RWPE2 (cell line): ENCODE measurements at regions not wholly inside any gene's neighbourhood (a gene's known extent, or its start where the extent isn't known, plus 50 kb on each side); places are given as distances from the start of the nearest gene placed in this dataset.

Experiments
- ATAC-seq: fragments of 200-7000 bp; cut with Tn5 transposase; 3 replicates; pipeline ENCODE4 v1.9.1; 2021; ENCODE audit warnings: low read depth
- DNase-seq: peaks from one replicate; pipeline ENCODE4 v3.0.0-alpha.2; 2020; ENCODE audit warnings: low spot score
- H3K27ac ChIP-seq: fragments of 450-650 bp; 2 replicates; pipeline ENCODE4 v1.5.1; 2017; ENCODE audit warnings: mild to moderate bottlenecking; ENCODE audit not compliant: poor library complexity, severe bottlenecking
- H3K27me3 ChIP-seq: fragments of 250-450 bp; sonication (Bioruptor Pico); 2 replicates; pipeline ENCODE4 v1.5.1; 2021; ENCODE audit warnings: mild to moderate bottlenecking, moderate library complexity; ENCODE audit not compliant: insufficient read depth, poor library complexity, severe bottlenecking
- H3K36me3 ChIP-seq: fragments of 250-450 bp; sonication (Bioruptor Pico); 2 replicates; pipeline ENCODE4 v1.5.1; 2020; ENCODE audit warnings: low read depth, mild to moderate bottlenecking, moderate library complexity
- H3K4me1 ChIP-seq: fragments of 250-450 bp; sonication (Bioruptor Pico); 2 replicates; pipeline ENCODE4 v1.5.1; 2021; ENCODE audit warnings: mild to moderate bottlenecking, moderate library complexity; ENCODE audit not compliant: insufficient read depth, poor library complexity, severe bottlenecking
- H3K4me3 ChIP-seq: fragments of 250-450 bp; sonication (Bioruptor Pico); 2 replicates; pipeline ENCODE4 v1.5.1; 2021; ENCODE audit warnings: mild to moderate bottlenecking, moderate library complexity; ENCODE audit not compliant: severe bottlenecking
- H3K9me3 ChIP-seq: fragments of 250-450 bp; sonication (Bioruptor Pico); 2 replicates; pipeline ENCODE4 v1.5.1; 2021; ENCODE audit warnings: mild to moderate bottlenecking, moderate library complexity; ENCODE audit not compliant: severe bottlenecking
- CTCF ChIP-seq: fragments of 450-650 bp; IDR thresholded peaks from one replicate; pipeline ENCODE4 v1.5.1; 2017; ENCODE audit warnings: mild to moderate bottlenecking, moderate library complexity; ENCODE audit not compliant: poor library complexity, severe bottlenecking

GRCh38 chr16:75836347-75837010 is 110.2 kb upstream of the CPHXL start:
- Histone ChIP-seq H3K27me3 (no peaks in the 10 kb centered on the region), H3K4me1 (no peaks in the 10 kb centered on the region), H3K27ac (no peak overlapping the region), H3K9me3 (no peaks in the 10 kb centered on the region), H3K36me3 (no peaks in the 10 kb centered on the region), H3K4me3 (no peak overlapping the region)
- ATAC-seq (no peak), DNase-seq (no peak)
- no peak for TF ChIP-seq CTCF

- no peaks in the 10 kb centered on the region for H3K27me3 ChIP-seq
- H3K36me3 ChIP-seq = no peaks in the 10 kb centered on the region
- no peak for ATAC-seq
- H3K4me1 ChIP-seq = no peaks in the 10 kb centered on the region
- no peak overlapping the region for H3K27ac ChIP-seq
- no peak overlapping the region for H3K4me3 ChIP-seq
- no peaks in the 10 kb centered on the region for H3K9me3 ChIP-seq
- DNase-seq = no peak
- TF ChIP-seq CTCF = no peak
Measured at GRCh38 chr16:75837264-75837663, 111.0 kb upstream of the CPHXL start.

- DNase-seq (no peak), ATAC-seq (no peak)
- Histone ChIP-seq H3K27me3 (no peaks in the 10 kb centered on the region), H3K36me3 (no peaks in the 10 kb centered on the region), H3K4me3 (no peak overlapping the region), H3K9me3 (no peaks in the 10 kb centered on the region), H3K27ac (no peak overlapping the region), H3K4me1 (no peaks in the 10 kb centered on the region)
- TF ChIP-seq CTCF = no peak
Measured at GRCh38 chr16:75837681-75838080, 111.4 kb upstream of the CPHXL start.

GRCh38 chr16:75841517-75841916 is 115.2 kb upstream of the CPHXL start:
- Histone ChIP-seq H3K27me3 (no peaks in the 10 kb centered on the region), H3K4me3 (no peak overlapping the region), H3K4me1 (no peaks in the 10 kb centered on the region), H3K27ac (no peak overlapping the region), H3K9me3 (peaks cover 2% of the 10 kb centered on the region), H3K36me3 (no peaks in the 10 kb centered on the region)
- TF ChIP-seq CTCF = no peak
- ATAC-seq (no peak), DNase-seq (no peak)

- DNase-seq = no peak
- H3K4me1 ChIP-seq = peaks cover 3% of the 10 kb centered on the region
- peaks cover 2% of the 10 kb centered on the region for H3K9me3 ChIP-seq
- no peaks in the 10 kb centered on the region for H3K27me3 ChIP-seq
- ATAC-seq = no peak
- no peaks in the 10 kb centered on the region for H3K36me3 ChIP-seq
- no peak for TF ChIP-seq CTCF
- no peak overlapping the region for H3K4me3 ChIP-seq
- no peak overlapping the region for H3K27ac ChIP-seq
Measured at GRCh38 chr16:75847172-75847571, 120.9 kb upstream of the CPHXL start.
